Kidney (tissue), 13 donors: ENCODE measurements at regions not wholly inside any gene's neighbourhood (a gene's known extent, or its start where the extent isn't known, plus 50 kb on each side); places are given as distances from the start of the nearest gene placed in this dataset.
A peak's percentile ranks its signal among the peaks of the same experiment; 100 is the strongest.

Experiments
- DNase-seq, 5 donors: peaks; one replicate each; pipeline ENCODE4 v3.0.0-alpha.2; 2013 to 2020
- FAIRE-seq: peaks from 2 replicates; lab custom pipeline; 2012; peaks lifted over from hg19 to GRCh38; lab: Jason Lieb, UNC
- H3K27ac ChIP-seq, 2 donors: one replicate each; pipeline ENCODE4 v1.7.0; 2013; ENCODE audit warnings: low read depth in 2 of 2, low read length in 2 of 2, inconsistent platforms in 1 of 2
- H3K27me3 ChIP-seq: one replicate; pipeline ENCODE4 v1.7.1; 2013; ENCODE audit warnings: low read length, inconsistent platforms; ENCODE audit not compliant: control insufficient read depth, insufficient read depth
- H3K36me3 ChIP-seq, 3 donors: one replicate each; pipeline versions ENCODE4 v1.7.0 to v1.7.1; 2013; ENCODE audit warnings: low read length in 3 of 3, control low read depth in 1 of 3, inconsistent platforms in 1 of 3; ENCODE audit not compliant: insufficient read depth in 3 of 3, control insufficient read depth in 2 of 3
- H3K4me1 ChIP-seq, 3 donors: one replicate each; pipeline versions ENCODE4 v1.7.0 to v1.7.1; 2013; ENCODE audit warnings: low read length in 3 of 3, inconsistent platforms in 1 of 3, low read depth in 1 of 3; ENCODE audit not compliant: control insufficient read depth in 2 of 3, insufficient read depth in 2 of 3
- H3K4me3 ChIP-seq, 3 donors: one replicate each; pipeline versions ENCODE4 v1.7.0 to v1.8.1; 2013; ENCODE audit warnings: low read length in 3 of 3, control low read depth in 1 of 3, inconsistent platforms in 1 of 3
- H3K9ac ChIP-seq, 3 donors: one replicate each; pipeline versions ENCODE4 v1.7.0 to v1.7.1; 2013; ENCODE audit warnings: low read length in 3 of 3, control low read depth in 1 of 3, inconsistent platforms in 1 of 3
- H3K9me3 ChIP-seq, 3 donors: one replicate each; pipeline versions ENCODE4 v1.7.0 to v1.7.1; 2013; ENCODE audit warnings: low read length in 3 of 3, control low read depth in 1 of 3, inconsistent platforms in 1 of 3; ENCODE audit not compliant: control insufficient read depth in 2 of 3, insufficient read depth in 1 of 3
- intact Hi-C: fragments of 100-400 bp; cut with DNase I; formaldehyde crosslinking; loops from one replicate; pipeline ENCODE4 v1.11.1; 2022
- TF ChIP-seq, protein P1 (sequence below): IDR thresholded peaks from 3 replicates; pipeline ENCODE4 v1.5.1; 2012; ENCODE audit warnings: mild to moderate bottlenecking, moderate library complexity, borderline replicate concordance; ENCODE audit not compliant: insufficient read depth; ENCODE audit errors: extremely low read depth
- donor health status: control.
- donor health status: control.
- donor health status: control.
- donor health status: control.
- donor health status: control.
- donor health status: DM: yes; HTN: yes; CAD: no.
- donor health status: Normal renal cell carcinoma (clear cell type).

DNA sequence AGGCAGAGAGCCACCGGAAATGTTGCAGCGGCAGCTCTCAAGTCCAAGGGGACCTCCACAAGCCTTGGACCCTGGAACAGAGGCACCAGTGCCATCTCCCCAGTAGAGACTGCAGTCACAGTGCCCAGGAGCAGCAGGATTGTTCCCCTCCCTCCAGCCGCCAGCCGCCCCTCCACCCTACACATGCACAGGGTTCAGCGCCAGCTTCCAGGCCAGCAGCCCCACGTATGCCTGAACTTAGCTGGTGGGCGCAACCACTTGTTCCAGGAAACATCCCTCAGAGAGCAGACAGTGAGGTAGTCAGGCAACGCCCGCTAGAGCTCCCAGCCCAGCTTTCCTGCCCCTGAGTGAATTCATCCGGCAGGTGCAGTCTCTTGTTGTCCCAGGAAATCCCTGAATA lies 1098.1 kb upstream of the NCAM2 start:
- TF ChIP-seq, protein P1, sequence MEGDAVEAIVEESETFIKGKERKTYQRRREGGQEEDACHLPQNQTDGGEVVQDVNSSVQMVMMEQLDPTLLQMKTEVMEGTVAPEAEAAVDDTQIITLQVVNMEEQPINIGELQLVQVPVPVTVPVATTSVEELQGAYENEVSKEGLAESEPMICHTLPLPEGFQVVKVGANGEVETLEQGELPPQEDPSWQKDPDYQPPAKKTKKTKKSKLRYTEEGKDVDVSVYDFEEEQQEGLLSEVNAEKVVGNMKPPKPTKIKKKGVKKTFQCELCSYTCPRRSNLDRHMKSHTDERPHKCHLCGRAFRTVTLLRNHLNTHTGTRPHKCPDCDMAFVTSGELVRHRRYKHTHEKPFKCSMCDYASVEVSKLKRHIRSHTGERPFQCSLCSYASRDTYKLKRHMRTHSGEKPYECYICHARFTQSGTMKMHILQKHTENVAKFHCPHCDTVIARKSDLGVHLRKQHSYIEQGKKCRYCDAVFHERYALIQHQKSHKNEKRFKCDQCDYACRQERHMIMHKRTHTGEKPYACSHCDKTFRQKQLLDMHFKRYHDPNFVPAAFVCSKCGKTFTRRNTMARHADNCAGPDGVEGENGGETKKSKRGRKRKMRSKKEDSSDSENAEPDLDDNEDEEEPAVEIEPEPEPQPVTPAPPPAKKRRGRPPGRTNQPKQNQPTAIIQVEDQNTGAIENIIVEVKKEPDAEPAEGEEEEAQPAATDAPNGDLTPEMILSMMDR = no peak
- no peaks in the 10 kb centered on the region for H3K9me3 ChIP-seq
- H3K27me3 ChIP-seq = no peaks in the 10 kb centered on the region
- no peak overlapping the region for H3K9ac ChIP-seq
- H3K27ac ChIP-seq = no peak overlapping the region
- no peak overlapping the region for H3K4me3 ChIP-seq
- DNase-seq (peak in 1 of 5 donors; percentile 55), FAIRE-seq (no peak)
- no peaks in the 10 kb centered on the region for H3K36me3 ChIP-seq
- no peaks in the 10 kb centered on the region for H3K4me1 ChIP-seq
- intact Hi-C loops = no loop called here

DNA sequence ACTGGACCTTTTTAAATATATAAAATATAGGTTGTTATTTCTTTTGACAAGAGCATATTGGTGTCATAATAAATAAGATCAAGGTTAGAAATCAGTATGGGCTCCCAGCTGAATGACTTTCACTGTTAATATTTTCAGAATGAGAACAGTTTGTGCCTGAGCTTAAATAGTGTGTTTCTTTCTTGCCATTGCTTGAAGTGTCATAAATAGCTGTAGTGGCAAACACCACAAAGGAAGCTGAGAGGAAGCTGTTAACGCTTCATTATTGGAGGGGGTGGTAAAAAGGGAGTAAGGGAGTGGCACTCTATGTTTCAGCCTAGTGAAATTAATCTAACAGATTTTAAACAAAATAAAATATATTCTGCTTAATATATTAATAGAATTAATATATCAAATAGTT lies 1089.8 kb upstream of the NCAM2 start:
- DNase-seq (no peak), FAIRE-seq (no peak)
- Histone ChIP-seq H3K9ac (no peak overlapping the region), H3K9me3 (no peaks in the 10 kb centered on the region), H3K4me1 (no peaks in the 10 kb centered on the region), H3K4me3 (no peak overlapping the region), H3K27ac (no peak overlapping the region), H3K36me3 (no peaks in the 10 kb centered on the region), H3K27me3 (no peaks in the 10 kb centered on the region)
- intact Hi-C loops = no loop called here
- TF ChIP-seq, protein P1 = no peak

DNA sequence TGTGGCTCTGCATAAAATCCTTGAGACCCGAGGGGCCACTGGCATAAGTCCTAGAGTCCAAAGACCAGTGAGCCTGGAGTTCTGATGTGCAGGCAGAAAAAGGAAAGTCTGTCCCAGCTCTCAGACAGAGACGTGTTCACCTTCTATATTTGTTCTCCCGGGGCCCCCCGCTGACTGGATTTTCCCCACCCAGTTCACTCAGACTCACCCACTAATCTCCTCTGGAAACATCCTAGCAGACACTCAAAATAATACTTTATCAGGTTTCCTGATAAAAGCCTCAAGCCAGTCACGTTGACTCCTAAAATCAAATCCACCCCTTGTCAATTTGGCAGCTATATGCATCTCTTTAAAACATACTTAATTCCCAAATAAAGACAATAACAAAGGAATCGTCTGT lies 1084.2 kb upstream of the NCAM2 start:
- FAIRE-seq = no peak
- TF ChIP-seq, protein P1 = no peak
- intact Hi-C loops = no loop called here
- no peak overlapping the region for H3K4me3 ChIP-seq
- H3K36me3 ChIP-seq = no peaks in the 10 kb centered on the region
- H3K4me1 ChIP-seq = no peaks in the 10 kb centered on the region
- no peaks in the 10 kb centered on the region for H3K27me3 ChIP-seq
- no peaks in the 10 kb centered on the region for H3K9me3 ChIP-seq
- DNase-seq = no peak
- H3K9ac ChIP-seq = no peak overlapping the region
- H3K27ac ChIP-seq = no peak overlapping the region

DNA sequence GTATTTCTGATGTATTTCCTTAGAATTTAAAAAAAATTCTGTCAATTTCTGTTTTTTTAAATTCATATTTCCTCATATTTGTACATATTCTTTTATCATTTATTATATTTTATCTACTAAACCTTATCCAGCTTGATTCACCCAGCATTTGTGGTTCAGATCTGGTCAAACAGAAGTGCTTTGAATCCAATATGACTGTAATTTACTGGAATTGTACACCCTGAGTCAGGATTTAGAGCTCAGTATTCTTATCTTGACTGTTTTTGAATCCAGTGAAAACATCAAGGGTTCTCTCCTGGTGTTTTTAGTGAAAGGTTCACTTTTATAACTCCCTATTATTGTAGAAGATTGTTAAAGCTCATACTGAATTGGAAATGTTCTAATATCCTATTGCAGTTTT lies 1077.0 kb upstream of the NCAM2 start:
- Histone ChIP-seq H3K9ac (no peak overlapping the region), H3K27ac (no peak overlapping the region), H3K9me3 (no peaks in the 10 kb centered on the region), H3K36me3 (no peaks in the 10 kb centered on the region), H3K27me3 (no peaks in the 10 kb centered on the region), H3K4me1 (no peaks in the 10 kb centered on the region), H3K4me3 (no peak overlapping the region)
- intact Hi-C loops = no loop called here
- FAIRE-seq (no peak), DNase-seq (no peak)
- TF ChIP-seq, protein P1 = no peak
